K562 (cell line): ENCODE measurements at regions not wholly inside any gene's neighbourhood (a gene's known extent, or its start where the extent isn't known, plus 50 kb on each side); places are given as distances from the start of the nearest gene placed in this dataset.

Experiments used
- ATAC-seq: fragments of 200-7000 bp; cut with Tn5 transposase; 3 replicates; pipeline ENCODE4 v1.9.1; 2020; ENCODE audit warnings: moderate library complexity
- BruUV-seq: library from RNA; stranded (reverse); fragments of 400-500 nt; replicated peaks from 2 replicates; lab custom pipeline; 2021; lab: Mats Ljungman, UMichigan
- CTCF ChIA-PET: fragments of 300-600 bp; formaldehyde crosslinking; extraction: SDS; loops from one replicate; lab custom pipeline; 2021; ENCODE audit warnings: low intra/inter-chr PET ratio; lab: Yijun Ruan, JAX
- POLR2A ChIA-PET: fragments of 300-600, 350-650 bp; sonication (Branson Sonifier 250); formaldehyde crosslinking; extraction: SDS; loops from one replicate; lab custom pipeline; 2021; ENCODE audit warnings: antibody characterized with exemption, inconsistent platforms; lab: Yijun Ruan, JAX
- DNase-seq, 4 experiments: peaks; one replicate each; pipeline versions ENCODE4 v3.0.0 to v3.0.0-alpha.2; 2011 to 2018; ENCODE audit warnings: low spot score in 3 of 4, mixed read lengths in 3 of 4; ENCODE audit errors: extremely low read depth in 1 of 4
- FAIRE-seq: peaks from 2 replicates; lab custom pipeline; 2011; peaks lifted over from hg19 to GRCh38; lab: Jason Lieb, UNC
- H2AFZ ChIP-seq: 2 replicates; pipeline ENCODE4 v1.6.0; 2011; ENCODE audit warnings: low read depth, low read length, control low read depth, inconsistent platforms
- H3K27ac ChIP-seq: fragments of 200-600 bp; 3 replicates; pipeline ENCODE4 v1.8.0; 2011; ENCODE audit warnings: low read depth, mild to moderate bottlenecking, control low read depth, inconsistent platforms, low read length, moderate library complexity, mixed read lengths; ENCODE audit errors: extremely low read depth
- H3K27me3 ChIP-seq, 2 experiments: fragments of 300-600 bp in 1 of 2; 2 replicates in 1 of 2; 3 replicates in 1 of 2; pipeline versions ENCODE4 v1.6.0 to v1.8.0; 2011; ENCODE audit warnings: inconsistent platforms in 2 of 2, low read length in 2 of 2, mild to moderate bottlenecking in 1 of 2, mixed read lengths in 1 of 2, moderate library complexity in 1 of 2; ENCODE audit not compliant: control insufficient read depth in 2 of 2, insufficient read depth in 2 of 2
- H3K36me3 ChIP-seq: fragments of 300-600 bp; 3 replicates; pipeline ENCODE4 v1.8.0; 2011; ENCODE audit warnings: mild to moderate bottlenecking, low read length, inconsistent platforms; ENCODE audit not compliant: control insufficient read depth, insufficient read depth
- H3K4me1 ChIP-seq, 2 experiments: fragments of 200-600 bp in 1 of 2; replicated peaks in 1 of 2; 2 replicates in 1 of 2; 3 replicates in 1 of 2; pipeline versions ENCODE4 v1.5.1 to v1.8.0; 2011; ENCODE audit warnings: inconsistent platforms in 2 of 2, low read length in 2 of 2, mild to moderate bottlenecking in 1 of 2, mixed read lengths in 1 of 2, moderate library complexity in 1 of 2; ENCODE audit not compliant: control insufficient read depth in 2 of 2, insufficient read depth in 2 of 2
- H3K4me2 ChIP-seq: 2 replicates; pipeline ENCODE4 v1.6.1; 2011; ENCODE audit warnings: low read length, control low read depth, inconsistent platforms, mixed read lengths; ENCODE audit not compliant: insufficient read depth
- H3K4me3 ChIP-seq: fragments of 200-600 bp; sonication (generic), shearing (Covaris generic); 2 replicates; pipeline ENCODE4 v1.5.1; 2016; ENCODE audit warnings: control low read depth, inconsistent platforms
- H3K79me2 ChIP-seq: fragments of 200-600 bp; 3 replicates; pipeline ENCODE4 v1.8.0; 2011; ENCODE audit warnings: low read length, inconsistent platforms; ENCODE audit not compliant: control insufficient read depth, insufficient read depth
- H3K9ac ChIP-seq, 2 experiments: 2 replicates each; pipeline versions ENCODE4 v1.6.0 to v1.6.1; 2011; ENCODE audit warnings: low read depth in 2 of 2, low read length in 2 of 2, control low read depth in 1 of 2, inconsistent platforms in 1 of 2, mild to moderate bottlenecking in 1 of 2, mixed read lengths in 1 of 2; ENCODE audit not compliant: insufficient read depth in 1 of 2
- H3K9me1 ChIP-seq: one replicate; pipeline ENCODE4 v1.6.0; 2011; ENCODE audit warnings: inconsistent platforms, mild to moderate bottlenecking, low read length, moderate library complexity; ENCODE audit not compliant: control insufficient read depth, insufficient read depth
- H3K9me3 ChIP-seq: replicated peaks from 2 replicates; pipeline ENCODE4 v1.5.1; 2011; ENCODE audit warnings: low read depth, low read length, inconsistent platforms; ENCODE audit not compliant: control insufficient read depth, insufficient read depth
- H4K20me1 ChIP-seq: replicated peaks from 2 replicates; pipeline ENCODE4 v1.6.1; 2011; ENCODE audit warnings: low read length, inconsistent platforms, mixed read lengths; ENCODE audit not compliant: control insufficient read depth, insufficient read depth
- BACH1 ChIP-seq: fragments of 200-800 bp; sonication (Bioruptor generic); IDR thresholded peaks from 2 replicates; pipeline ENCODE4 v1.6.1; 2016; ENCODE audit warnings: missing genetic modification characterization, missing compliant biosample characterization
- CBFA2T3 ChIP-seq: fragments of 450-650 bp; IDR thresholded peaks from 2 replicates; pipeline ENCODE4 v1.6.1; 2017
- CREB1 ChIP-seq, 2 experiments: sonication (generic) in 1 of 2; formaldehyde crosslinking in 1 of 2; IDR thresholded peaks; 2 replicates each; pipeline versions ENCODE4 v1.6.1 to v1.8.0; 2012 to 2022; ENCODE audit warnings: inconsistent platforms in 1 of 2, mild to moderate bottlenecking in 1 of 2, missing genetic modification reagents in 1 of 2, moderate library complexity in 1 of 2
- CREBBP ChIP-seq: IDR thresholded peaks from one replicate; pipeline ENCODE4 v1.6.1; 2012; ENCODE audit warnings: low read depth, mild to moderate bottlenecking, control low read depth, inconsistent platforms, low read length
- DACH1 ChIP-seq: fragments of 450-650 bp; IDR thresholded peaks from 2 replicates; pipeline ENCODE4 v1.6.1; 2018; ENCODE audit not compliant: partially characterized antibody
- E2F4 ChIP-seq: sonication (generic); formaldehyde crosslinking; IDR thresholded peaks from 2 replicates; pipeline ENCODE4 v1.8.0; 2022; ENCODE audit warnings: mild to moderate bottlenecking, low read depth, missing genetic modification reagents
- EP400 ChIP-seq: fragments of 450-650 bp; IDR thresholded peaks from 2 replicates; pipeline ENCODE4 v1.6.1; 2017; ENCODE audit warnings: antibody characterized with exemption, mild to moderate bottlenecking, moderate library complexity
- GABPA ChIP-seq: fragments of 200-800 bp; sonication (Bioruptor generic); conservative IDR thresholded peaks from 2 replicates; pipeline ENCODE4 v1.6.1; 2016; ENCODE audit warnings: low read depth, missing genetic modification characterization, missing compliant biosample characterization
- HCFC1 ChIP-seq: IDR thresholded peaks from 2 replicates; pipeline ENCODE4 v1.6.1; 2012; ENCODE audit warnings: low read depth, low read length, improper control_type of control experiment
- NR2C1 ChIP-seq, 2 experiments: fragments of 450-650 bp; IDR thresholded peaks; 2 replicates each; pipeline ENCODE4 v1.6.1; 2017; ENCODE audit warnings: mild to moderate bottlenecking in 2 of 2, antibody characterized with exemption in 1 of 2, inconsistent platforms in 1 of 2, missing compliant biosample characterization in 1 of 2, missing genetic modification characterization in 1 of 2
- PHB ChIP-seq: fragments of 250-450 bp; sonication (Bioruptor Pico); IDR thresholded peaks from 2 replicates; pipeline ENCODE4 v1.5.0; 2021
- RBFOX2 ChIP-seq: fragments of 200-400 bp; formaldehyde crosslinking; IDR thresholded peaks from 2 replicates; pipeline ENCODE4 v1.6.1; 2017; ENCODE audit warnings: low read depth, mild to moderate bottlenecking, low read length, moderate library complexity
- SMAD4 ChIP-seq: fragments of 250-450 bp; sonication (Bioruptor Pico); conservative IDR thresholded peaks from 2 replicates; pipeline ENCODE4 v1.8.0; 2021; ENCODE audit warnings: inconsistent platforms, mild to moderate bottlenecking, moderate library complexity
- THRAP3 ChIP-seq: fragments of 450-650 bp; IDR thresholded peaks from 2 replicates; pipeline ENCODE4 v1.6.1; 2016; ENCODE audit warnings: mild to moderate bottlenecking, inconsistent platforms, borderline replicate concordance
- ZNF253 ChIP-seq: fragments of 250-450 bp; sonication (Bioruptor Pico); conservative IDR thresholded peaks from 2 replicates; pipeline ENCODE4 v1.6.1; 2021; ENCODE audit warnings: mild to moderate bottlenecking
- ZNF444 ChIP-seq: fragments of 250-450 bp; sonication (Bioruptor Pico); IDR thresholded peaks from 2 replicates; pipeline ENCODE4 v1.4.0; 2020; ENCODE audit warnings: mild to moderate bottlenecking, moderate library complexity
- WGBS: fragments of 100-300 bp; shearing (Covaris generic); methylation state at CpG from one replicate; pipeline ENCODE4 v1.1.6; 2016; ENCODE audit warnings: low coverage, mixed read lengths; ENCODE audit not compliant: insufficient coverage; ENCODE audit errors: missing lambda C conversion rate; 5-methylcytosine and 5-hydroxymethylcytosine counted together
- in situ Hi-C: fragments of 300-500 bp; cut with MboI; formaldehyde crosslinking; loops from 4 replicates; pipeline ENCODE4 v1.15.0; 2018; ENCODE audit warnings: inconsistent platforms, mixed read lengths
- intact Hi-C: fragments of 100-400 bp; cut with micrococcal nuclease; formaldehyde crosslinking; loops from 2 replicates; pipeline ENCODE4 v1.14.2; 2022

DNA sequence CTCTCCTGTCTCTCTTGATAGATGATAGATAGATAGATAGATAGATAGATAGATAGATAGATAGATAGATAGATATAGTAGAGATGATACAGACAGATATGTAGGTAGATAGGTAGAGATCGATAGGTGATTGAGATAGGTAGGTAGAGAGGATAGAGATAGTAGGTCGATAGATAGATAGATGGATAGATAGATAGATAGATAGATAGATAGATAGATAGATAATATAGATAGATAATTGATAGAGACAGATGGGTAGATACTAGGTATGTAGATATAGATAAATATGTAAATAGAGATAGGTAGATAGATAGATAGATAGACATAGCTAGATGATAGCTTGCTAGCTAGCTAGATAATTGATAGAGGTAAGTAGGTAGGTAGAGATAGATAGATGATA is 1154.2 kb upstream of the AUTS2 start:
- Histone ChIP-seq H3K9ac (no peak overlapping the region), H3K4me2 (no peak overlapping the region), H3K27ac (no peak overlapping the region), H4K20me1 (no peaks in the 10 kb centered on the region), H3K36me3 (no peaks in the 10 kb centered on the region), H3K4me3 (no peak overlapping the region), H2AFZ (no peak overlapping the region), H3K4me1 (no peaks in the 10 kb centered on the region), H3K9me3 (no peaks in the 10 kb centered on the region), H3K27me3 (no peaks in the 10 kb centered on the region), H3K79me2 (no peaks in the 10 kb centered on the region), H3K9me1 (no peaks in the 10 kb centered on the region)
- in situ Hi-C loops (no loop called here), intact Hi-C loops (no loop called here)
- DNase-seq (no peak), ATAC-seq (no peak), FAIRE-seq (no peak)
- ChIA-PET CTCF (no interaction called here), POLR2A (no interaction called here)
- no TSS peak for BruUV-seq
- WGBS = 2% methylated on average over 2 of the region's 2 CpGs
- TF ChIP-seq PHB (CRISPR knock-in tag) (no peak), ZNF253 (no peak), RBFOX2 (no peak), DACH1 (peak; percentile 92), CREB1 (IDR thresholded peaks at IDR 0.05) (no peak), CREB1 (CRISPR knock-in tag; IDR thresholded peaks at IDR 0.05) (no peak)

- no peak overlapping the region for H3K9ac ChIP-seq
- POLR2A ChIA-PET = no interaction called here
- no peak overlapping the region for H2AFZ ChIP-seq
- no peak overlapping the region for H3K27ac ChIP-seq
- H3K4me2 ChIP-seq = no peak overlapping the region
- intact Hi-C loops (no loop called here), in situ Hi-C loops (no loop called here)
- H3K79me2 ChIP-seq = no peaks in the 10 kb centered on the region
- H3K4me1 ChIP-seq = no peaks in the 10 kb centered on the region
- FAIRE-seq (no peak), DNase-seq (no peak), ATAC-seq (no peak)
- no peaks in the 10 kb centered on the region for H3K9me3 ChIP-seq
- no peaks in the 10 kb centered on the region for H3K36me3 ChIP-seq
- 0% methylated on average over 3 of the region's 3 CpGs for WGBS
- TF ChIP-seq NR2C1 (IDR thresholded peaks at IDR 0.05) (no peak), NR2C1 (tag; IDR thresholded peaks at IDR 0.05) (no peak), SMAD4 (CRISPR knock-in tag) (no peak), E2F4 (CRISPR knock-in tag) (no peak), CBFA2T3 (no peak), CREBBP (no peak), ZNF444 (CRISPR knock-in tag) (no peak), HCFC1 (no peak), THRAP3 (no peak), BACH1 (tag) (no peak), GABPA (tag) (no peak), EP400 (no peak)
- no TSS peak for BruUV-seq
- H3K4me3 ChIP-seq = no peak overlapping the region
- H4K20me1 ChIP-seq = no peaks in the 10 kb centered on the region
- no peaks in the 10 kb centered on the region for H3K9me1 ChIP-seq
- H3K27me3 ChIP-seq = no peaks in the 10 kb centered on the region
- CTCF ChIA-PET = no interaction called here
Measured at GRCh38 chr7:68444956-68445355, 1153.3 kb upstream of the AUTS2 start.
